Neural cell (in vitro differentiated cells): ENCODE measurements at regions not wholly inside any gene's neighbourhood (a gene's known extent, or its start where the extent isn't known, plus 50 kb on each side); places are given as distances from the start of the nearest gene placed in this dataset.

Experiments
- H2AFZ ChIP-seq: fragments of 200-600, 300-800 bp; sonication (generic), shearing (Covaris generic); 2 replicates; pipeline ENCODE4 v1.6.0; 2014; ENCODE audit warnings: low read depth, mild to moderate bottlenecking, antibody characterized with exemption, low read length, moderate library complexity
- H3F3A ChIP-seq: fragments of 200-600 bp; shearing (Covaris generic); 2 replicates; pipeline ENCODE4 v1.6.1; 2016; ENCODE audit warnings: mild to moderate bottlenecking, moderate library complexity, mixed read lengths, antibody characterized with exemption, low read length; ENCODE audit not compliant: insufficient read depth, poor library complexity, severe bottlenecking
- H3K27ac ChIP-seq: fragments of 200-600, 300-800 bp; sonication (generic), shearing (Covaris generic); 2 replicates; pipeline ENCODE4 v1.5.1; 2014; ENCODE audit warnings: mild to moderate bottlenecking, low read length, moderate library complexity
- H3K27me3 ChIP-seq: fragments of 300-800, 200-600 bp; sonication (generic), shearing (Covaris generic); 2 replicates; pipeline ENCODE4 v1.6.0; 2014; ENCODE audit warnings: mild to moderate bottlenecking, low read depth, low read length, moderate library complexity; ENCODE audit not compliant: insufficient read depth
- H3K36me3 ChIP-seq: fragments of 300-800, 200-600 bp; sonication (generic), shearing (Covaris generic); 2 replicates; pipeline ENCODE4 v1.5.1; 2014; ENCODE audit warnings: mild to moderate bottlenecking, antibody characterized with exemption, low read length, moderate library complexity; ENCODE audit not compliant: insufficient read depth
- H3K4me2 ChIP-seq: fragments of 300-800, 200-600 bp; sonication (generic), shearing (Covaris generic); 2 replicates; pipeline ENCODE4 v1.6.0; 2014; ENCODE audit warnings: mild to moderate bottlenecking, low read length
- H3K4me3 ChIP-seq: fragments of 300-800, 200-600 bp; sonication (generic), shearing (Covaris generic); 2 replicates; pipeline ENCODE4 v1.5.1; 2014; ENCODE audit warnings: mild to moderate bottlenecking, low read length, moderate library complexity
- H3K79me2 ChIP-seq: fragments of 200-600 bp; shearing (Covaris generic); replicated peaks from 2 replicates; pipeline ENCODE4 v1.6.0; 2014; ENCODE audit warnings: mild to moderate bottlenecking, low read length, moderate library complexity; ENCODE audit not compliant: insufficient read depth
- H3K9ac ChIP-seq: fragments of 300-800, 200-600 bp; sonication (generic), shearing (Covaris generic); 2 replicates; pipeline ENCODE4 v1.6.1; 2016; ENCODE audit warnings: mild to moderate bottlenecking, low read length, mixed read lengths
- H3K9me2 ChIP-seq: fragments of 200-600 bp; shearing (Covaris generic); 2 replicates; pipeline ENCODE4 v1.6.1; 2016; ENCODE audit warnings: mild to moderate bottlenecking, low read length, mixed read lengths; ENCODE audit not compliant: insufficient read depth
- H3K9me3 ChIP-seq: fragments of 200-600, 300-800 bp; sonication (generic), shearing (Covaris generic); 2 replicates; pipeline ENCODE4 v1.6.1; 2016; ENCODE audit warnings: mild to moderate bottlenecking, mixed run types, low read length, moderate library complexity, mixed read lengths
- H4K20me1 ChIP-seq: fragments of 200-600 bp; shearing (Covaris generic); 2 replicates; pipeline ENCODE4 v1.6.1; 2016; ENCODE audit warnings: mild to moderate bottlenecking, mixed run types; ENCODE audit not compliant: insufficient read depth
- EP300 ChIP-seq: fragments of 450-650 bp; conservative IDR thresholded peaks from 2 replicates; pipeline ENCODE4 v1.6.1; 2014; ENCODE audit warnings: antibody characterized with exemption, mild to moderate bottlenecking, moderate library complexity; ENCODE audit not compliant: poor library complexity, severe bottlenecking
- EZH2 ChIP-seq: fragments of 200-600, 300-800 bp; shearing (Covaris generic), sonication (generic); IDR thresholded peaks from 2 replicates; pipeline ENCODE4 v1.6.1; 2014; ENCODE audit warnings: antibody characterized with exemption, low read length, borderline replicate concordance, mild to moderate bottlenecking; ENCODE audit not compliant: insufficient read depth, poor library complexity, severe bottlenecking
- MXI1 ChIP-seq: fragments of 450-650 bp; conservative IDR thresholded peaks from 2 replicates; pipeline ENCODE4 v1.6.1; 2014; ENCODE audit warnings: antibody characterized with exemption, mild to moderate bottlenecking; ENCODE audit not compliant: poor library complexity, severe bottlenecking
- POLR2AphosphoS5 ChIP-seq: IDR thresholded peaks from 2 replicates; pipeline ENCODE4 v1.6.1; 2012
- RAD21 ChIP-seq: fragments of 450-650 bp; conservative IDR thresholded peaks from 2 replicates; pipeline ENCODE4 v1.6.1; 2014; ENCODE audit warnings: antibody characterized with exemption, mild to moderate bottlenecking, moderate library complexity
- REST ChIP-seq: IDR thresholded peaks from 2 replicates; pipeline ENCODE4 v1.6.1; 2012; ENCODE audit warnings: borderline replicate concordance
- SMC3 ChIP-seq: fragments of 450-650 bp; conservative IDR thresholded peaks from 2 replicates; pipeline ENCODE4 v1.6.1; 2014; ENCODE audit warnings: antibody characterized with exemption, mild to moderate bottlenecking, moderate library complexity; ENCODE audit not compliant: poor library complexity
- TAF1 ChIP-seq: IDR thresholded peaks from 2 replicates; pipeline ENCODE4 v1.6.1; 2012; ENCODE audit warnings: low read depth
- TF ChIP-seq, protein P1 (sequence below): fragments of 450-650 bp; IDR thresholded peaks from 2 replicates; pipeline ENCODE4 v1.5.1; 2014; ENCODE audit warnings: antibody characterized with exemption, mild to moderate bottlenecking, moderate library complexity; ENCODE audit not compliant: poor library complexity, severe bottlenecking

DNA sequence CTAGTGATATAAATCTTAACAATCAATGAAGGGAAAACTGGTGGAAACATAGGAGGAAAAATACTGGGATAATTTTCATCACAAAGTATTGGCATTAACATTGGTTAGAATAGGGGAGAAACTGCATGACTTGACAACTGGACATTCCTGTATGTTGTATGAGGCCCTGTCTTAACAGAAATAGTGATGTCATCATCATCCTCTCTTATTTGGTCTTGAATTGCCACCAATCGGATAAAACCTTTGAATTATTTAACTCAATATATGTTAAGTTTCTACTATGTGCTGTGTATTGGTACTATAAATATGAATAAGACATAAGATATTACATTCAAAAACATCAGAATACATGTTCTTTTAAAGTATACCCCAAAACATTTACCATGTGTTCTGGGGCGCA, 130.1 kb upstream of the CCDC54 start:
- H3F3A ChIP-seq = no peaks in the 10 kb centered on the region
- no peaks in the 10 kb centered on the region for H3K9me3 ChIP-seq
- TF ChIP-seq MXI1 (no peak), REST (no peak), SMC3 (no peak), RAD21 (no peak), POLR2AphosphoS5 (no peak), TAF1 (no peak), EZH2 (no peak)
- TF ChIP-seq, protein P1, sequence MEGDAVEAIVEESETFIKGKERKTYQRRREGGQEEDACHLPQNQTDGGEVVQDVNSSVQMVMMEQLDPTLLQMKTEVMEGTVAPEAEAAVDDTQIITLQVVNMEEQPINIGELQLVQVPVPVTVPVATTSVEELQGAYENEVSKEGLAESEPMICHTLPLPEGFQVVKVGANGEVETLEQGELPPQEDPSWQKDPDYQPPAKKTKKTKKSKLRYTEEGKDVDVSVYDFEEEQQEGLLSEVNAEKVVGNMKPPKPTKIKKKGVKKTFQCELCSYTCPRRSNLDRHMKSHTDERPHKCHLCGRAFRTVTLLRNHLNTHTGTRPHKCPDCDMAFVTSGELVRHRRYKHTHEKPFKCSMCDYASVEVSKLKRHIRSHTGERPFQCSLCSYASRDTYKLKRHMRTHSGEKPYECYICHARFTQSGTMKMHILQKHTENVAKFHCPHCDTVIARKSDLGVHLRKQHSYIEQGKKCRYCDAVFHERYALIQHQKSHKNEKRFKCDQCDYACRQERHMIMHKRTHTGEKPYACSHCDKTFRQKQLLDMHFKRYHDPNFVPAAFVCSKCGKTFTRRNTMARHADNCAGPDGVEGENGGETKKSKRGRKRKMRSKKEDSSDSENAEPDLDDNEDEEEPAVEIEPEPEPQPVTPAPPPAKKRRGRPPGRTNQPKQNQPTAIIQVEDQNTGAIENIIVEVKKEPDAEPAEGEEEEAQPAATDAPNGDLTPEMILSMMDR = no peak
- H3K4me2 ChIP-seq = no peak overlapping the region
- H3K27me3 ChIP-seq = no peaks in the 10 kb centered on the region
- no peaks in the 10 kb centered on the region for H3K79me2 ChIP-seq
- H2AFZ ChIP-seq = no peak overlapping the region
- no peak overlapping the region for H3K27ac ChIP-seq
- no peak overlapping the region for H3K9ac ChIP-seq
- no peaks in the 10 kb centered on the region for H3K36me3 ChIP-seq
- H3K4me3 ChIP-seq = no peak overlapping the region
- no peaks in the 10 kb centered on the region for H4K20me1 ChIP-seq
- no peaks in the 10 kb centered on the region for H3K9me2 ChIP-seq

- no peak overlapping the region for H2AFZ ChIP-seq
- H3K36me3 ChIP-seq = no peaks in the 10 kb centered on the region
- no peaks in the 10 kb centered on the region for H3K9me2 ChIP-seq
- H3K9ac ChIP-seq = no peak overlapping the region
- no peaks in the 10 kb centered on the region for H4K20me1 ChIP-seq
- H3K4me2 ChIP-seq = no peak overlapping the region
- no peak overlapping the region for H3K27ac ChIP-seq
- no peaks in the 10 kb centered on the region for H3K27me3 ChIP-seq
- H3K9me3 ChIP-seq = no peaks in the 10 kb centered on the region
- H3K4me3 ChIP-seq = no peak overlapping the region
- H3K79me2 ChIP-seq = no peaks in the 10 kb centered on the region
- no peaks in the 10 kb centered on the region for H3F3A ChIP-seq
- TF ChIP-seq, protein P1 = no peak
- no peak for TF ChIP-seq RAD21
- TF ChIP-seq TAF1 = no peak
- TF ChIP-seq POLR2AphosphoS5 = no peak
- TF ChIP-seq MXI1 = no peak
- no peak for TF ChIP-seq EZH2
- no peak for TF ChIP-seq EP300
- TF ChIP-seq REST = no peak
- no peak for TF ChIP-seq SMC3
Measured at GRCh38 chr3:107249132-107249531, 128.1 kb upstream of the CCDC54 start.
